H1 (cell line): ENCODE measurements at regions not wholly inside any gene's neighbourhood (a gene's known extent, or its start where the extent isn't known, plus 50 kb on each side); places are given as distances from the start of the nearest gene placed in this dataset.

Experiments
- CTCF ChIA-PET: fragments of 300-600 bp; sonication (Branson Sonifier 250); formaldehyde crosslinking; loops from one replicate; lab custom pipeline; 2021; ENCODE audit not compliant: partially characterized antibody; lab: Charles Lee
- POLR2A ChIA-PET: fragments of 300-600 bp; sonication (Branson Sonifier 250); formaldehyde crosslinking; loops from one replicate; lab custom pipeline; 2021; ENCODE audit warnings: inconsistent platforms; ENCODE audit not compliant: partially characterized antibody; lab: Charles Lee
- DNase-seq, 2 experiments: peaks; one replicate each; pipeline versions ENCODE4 v3.0.0 to v3.0.0-alpha.2; 2010 to 2022; ENCODE audit warnings: low spot score in 2 of 2, low read depth in 1 of 2, mixed read lengths in 1 of 2
- FAIRE-seq: peaks from 2 replicates; lab custom pipeline; 2011; peaks lifted over from hg19 to GRCh38; lab: Jason Lieb, UNC
- H2AFZ ChIP-seq: 2 replicates; pipeline ENCODE4 v1.8.1; 2012; ENCODE audit warnings: low read length, inconsistent platforms
- H2AK5ac ChIP-seq: 2 replicates; pipeline ENCODE4 v1.6.1; 2013; ENCODE audit warnings: low read depth, low read length
- H2BK120ac ChIP-seq: replicated peaks from 2 replicates; pipeline ENCODE3; 2013; ENCODE audit warnings: low read depth, low read length, inconsistent platforms
- H2BK12ac ChIP-seq: 2 replicates; pipeline ENCODE4 v1.6.1; 2013; ENCODE audit warnings: low read depth, low read length
- H2BK15ac ChIP-seq: 2 replicates; pipeline ENCODE4 v1.6.1; 2013; ENCODE audit warnings: low read length
- H2BK20ac ChIP-seq: 2 replicates; pipeline ENCODE4 v1.6.1; 2013; ENCODE audit warnings: low read length
- H2BK5ac ChIP-seq: 2 replicates; pipeline ENCODE4 v1.6.1; 2013; ENCODE audit warnings: low read depth, low read length
- H3K14ac ChIP-seq: 2 replicates; pipeline ENCODE4 v1.6.1; 2013; ENCODE audit warnings: inconsistent platforms; ENCODE audit not compliant: insufficient read length
- H3K18ac ChIP-seq: 2 replicates; pipeline ENCODE4 v1.6.1; 2013; ENCODE audit warnings: low read length; ENCODE audit errors: extremely low read depth
- H3K23ac ChIP-seq: 2 replicates; pipeline ENCODE4 v1.6.1; 2013; ENCODE audit warnings: inconsistent platforms; ENCODE audit not compliant: insufficient read length
- H3K23me2 ChIP-seq: 2 replicates; pipeline ENCODE4 v1.6.1; 2013; ENCODE audit warnings: low read depth, low read length
- H3K27ac ChIP-seq: 2 replicates; pipeline ENCODE4 v1.6.1; 2011; ENCODE audit warnings: low read depth, low read length, inconsistent platforms
- H3K27me3 ChIP-seq, 4 experiments: replicated peaks in 1 of 4; 1 replicate in 1 of 4; 2 replicates in 3 of 4; pipeline versions ENCODE4 v1.6.1 to v1.8.1; 2011 to 2013; ENCODE audit warnings: low read length in 3 of 4, mild to moderate bottlenecking in 3 of 4, inconsistent platforms in 2 of 4, mixed read lengths in 2 of 4, moderate library complexity in 1 of 4; ENCODE audit not compliant: control insufficient read depth in 3 of 4, insufficient read depth in 3 of 4; ENCODE audit errors: extremely low read depth in 1 of 4
- H3K36me3 ChIP-seq, 4 experiments: 2 replicates each; pipeline versions ENCODE4 v1.6.1 to v1.8.1; 2011 to 2013; ENCODE audit warnings: mild to moderate bottlenecking in 4 of 4, low read length in 3 of 4, moderate library complexity in 2 of 4, control low read depth in 1 of 4, inconsistent platforms in 1 of 4; ENCODE audit not compliant: insufficient read depth in 4 of 4, control insufficient read depth in 2 of 4
- H3K4ac ChIP-seq: replicated peaks from 2 replicates; pipeline ENCODE3; 2013; ENCODE audit warnings: low read length, low read depth, mixed read lengths, inconsistent platforms; ENCODE audit not compliant: insufficient read length
- H3K4me1 ChIP-seq, 4 experiments: replicated peaks in 1 of 4; 1 replicate in 1 of 4; 2 replicates in 3 of 4; pipeline versions ENCODE4 v1.6.1 to v1.8.1; 2011 to 2013; ENCODE audit warnings: low read length in 3 of 4, inconsistent platforms in 2 of 4, mixed read lengths in 1 of 4; ENCODE audit not compliant: insufficient read depth in 4 of 4, control insufficient read depth in 3 of 4
- H3K4me2 ChIP-seq, 2 experiments: 2 replicates each; pipeline versions ENCODE4 v1.6.1 to v1.8.1; 2011 to 2013; ENCODE audit warnings: low read depth in 2 of 2, low read length in 2 of 2, control low read depth in 1 of 2, inconsistent platforms in 1 of 2, mild to moderate bottlenecking in 1 of 2; ENCODE audit not compliant: insufficient read depth in 1 of 2
- H3K4me3 ChIP-seq, 4 experiments: fragments of 200-600, 300-600 bp in 1 of 4; sonication (generic), shearing (Covaris generic), sonication (Bioruptor Twin) in 1 of 4; 2 replicates each; pipeline versions ENCODE4 v1.5.1 to v1.8.1; 2011 to 2016; ENCODE audit warnings: low read length in 4 of 4, low read depth in 3 of 4, control low read depth in 2 of 4, inconsistent platforms in 2 of 4, mild to moderate bottlenecking in 2 of 4, mixed read lengths in 1 of 4, moderate library complexity in 1 of 4; ENCODE audit not compliant: insufficient read depth in 2 of 4; ENCODE audit errors: extremely low read depth in 1 of 4
- H3K56ac ChIP-seq: replicated peaks from 2 replicates; pipeline ENCODE3; 2013; ENCODE audit warnings: low read depth, mild to moderate bottlenecking, mixed read lengths, low read length, inconsistent platforms; ENCODE audit not compliant: insufficient read length
- H3K79me1 ChIP-seq: 2 replicates; pipeline ENCODE4 v1.6.1; 2013; ENCODE audit warnings: low read depth, low read length, control low read depth
- H3K79me2 ChIP-seq, 2 experiments: 2 replicates each; pipeline versions ENCODE4 v1.6.1 to v1.8.1; 2012 to 2013; ENCODE audit warnings: low read length in 2 of 2, mild to moderate bottlenecking in 2 of 2, inconsistent platforms in 1 of 2; ENCODE audit not compliant: insufficient read depth in 2 of 2, control insufficient read depth in 1 of 2
- H3K9ac ChIP-seq, 4 experiments: replicated peaks in 1 of 4; 1 replicate in 1 of 4; 2 replicates in 3 of 4; pipeline versions ENCODE4 v1.6.1 to v1.8.1; 2011 to 2013; ENCODE audit warnings: low read depth in 3 of 4, low read length in 3 of 4, control low read depth in 2 of 4, mild to moderate bottlenecking in 2 of 4, moderate library complexity in 2 of 4, inconsistent platforms in 1 of 4; ENCODE audit errors: extremely low read depth in 1 of 4
- H3K9me3 ChIP-seq, 2 experiments: 2 replicates each; pipeline versions ENCODE4 v1.6.1 to v1.8.1; 2012 to 2013; ENCODE audit warnings: mild to moderate bottlenecking in 2 of 2, moderate library complexity in 2 of 2, control low read depth in 1 of 2, inconsistent platforms in 1 of 2, low read depth in 1 of 2, low read length in 1 of 2, mixed read lengths in 1 of 2; ENCODE audit not compliant: insufficient read depth in 2 of 2
- H4K20me1 ChIP-seq, 2 experiments: replicated peaks in 1 of 2; 2 replicates each; pipeline versions ENCODE3 to v1.8.1; 2011 to 2013; ENCODE audit warnings: inconsistent platforms in 2 of 2, low read length in 2 of 2, mild to moderate bottlenecking in 1 of 2; ENCODE audit not compliant: insufficient read depth in 2 of 2, control insufficient read depth in 1 of 2
- H4K5ac ChIP-seq: 2 replicates; pipeline ENCODE4 v1.6.1; 2013; ENCODE audit warnings: low read length, low read depth, mixed read lengths, inconsistent platforms; ENCODE audit not compliant: insufficient read length
- H4K8ac ChIP-seq: 2 replicates; pipeline ENCODE4 v1.8.0; 2013; ENCODE audit warnings: mild to moderate bottlenecking, moderate library complexity, low read length, inconsistent platforms; ENCODE audit not compliant: insufficient read depth; ENCODE audit errors: extremely low read depth
- H4K91ac ChIP-seq: replicated peaks from 2 replicates; pipeline ENCODE3; 2013; ENCODE audit warnings: low read length, mixed read lengths, inconsistent platforms; ENCODE audit not compliant: insufficient read length
- BACH1 ChIP-seq: IDR thresholded peaks from 2 replicates; pipeline ENCODE4 v1.6.1; 2012; ENCODE audit warnings: low read length, improper control_type of control experiment
- EGR1 ChIP-seq: IDR thresholded peaks from 2 replicates; pipeline ENCODE4 v1.6.1; 2011; ENCODE audit warnings: low read depth, low read length, borderline replicate concordance
- EZH2 ChIP-seq: fragments of 200-600 bp; sonication (generic); IDR thresholded peaks from 2 replicates; pipeline ENCODE4 v1.7.1; 2012; ENCODE audit warnings: low read depth, mild to moderate bottlenecking, moderate library complexity, low read length, inconsistent platforms; ENCODE audit not compliant: severe bottlenecking
- JUND ChIP-seq: IDR thresholded peaks from 2 replicates; pipeline ENCODE4 v1.6.1; 2011; ENCODE audit warnings: mild to moderate bottlenecking, improper control_type of control experiment, low read length
- KDM5A ChIP-seq: fragments of 200-600 bp; IDR thresholded peaks from 2 replicates; pipeline ENCODE4 v1.7.1; 2012; ENCODE audit warnings: mild to moderate bottlenecking, low read length, inconsistent platforms, mixed read lengths
- MAFK ChIP-seq: IDR thresholded peaks from 2 replicates; pipeline ENCODE4 v1.6.1; 2012; ENCODE audit warnings: low read depth, mild to moderate bottlenecking, improper control_type of control experiment, low read length
- MAX ChIP-seq: IDR thresholded peaks from 2 replicates; pipeline ENCODE4 v1.6.1; 2012; ENCODE audit warnings: inconsistent platforms
- NRF1 ChIP-seq: IDR thresholded peaks from 2 replicates; pipeline ENCODE4 v1.6.1; 2011; ENCODE audit warnings: mild to moderate bottlenecking, low read depth, low read length, improper control_type of control experiment
- SIRT6 ChIP-seq: IDR thresholded peaks from one replicate; pipeline ENCODE4 v1.7.1; 2012; ENCODE audit warnings: low read length, inconsistent platforms
- SUZ12 ChIP-seq: fragments of 200-600 bp; sonication (generic); IDR thresholded peaks from 2 replicates; pipeline ENCODE4 v1.6.1; 2012; ENCODE audit warnings: mild to moderate bottlenecking, inconsistent platforms, low read length, moderate library complexity, mixed read lengths
- TCF12 ChIP-seq: IDR thresholded peaks from 2 replicates; pipeline ENCODE4 v1.6.1; 2011; ENCODE audit warnings: low read depth, mild to moderate bottlenecking, low read length
- YY1 ChIP-seq: IDR thresholded peaks from 2 replicates; pipeline ENCODE4 v1.6.1; 2011; ENCODE audit warnings: low read depth, mild to moderate bottlenecking, low read length
- WGBS, 2 experiments: shearing (Covaris generic) in 1 of 2; methylation state at CpG; one replicate each; pipeline versions ENCODE4 v1.1.6 to v1.1.7; 2013 to 2015; ENCODE audit warnings: low lambda C conversion rate in 2 of 2, mixed read lengths in 2 of 2, inconsistent platforms in 1 of 2, low coverage in 1 of 2, missing lambda C conversion rate in 1 of 2; ENCODE audit not compliant: insufficient replicate concordance in 2 of 2, insufficient coverage in 1 of 2, insufficient read length in 1 of 2; ENCODE audit errors: extremely low coverage in 1 of 2, missing lambda C conversion rate in 1 of 2; 5-methylcytosine and 5-hydroxymethylcytosine counted together

GRCh38 chr2:220695397-220696279 is 876.5 kb downstream of the EPHA4 start:
- 90% methylated on average over 6 of the region's 6 CpGs; no CpG with 5 or more reads in 1 of the 2 experiments for WGBS, 2 experiments
- Histone ChIP-seq H2AK5ac (no peak overlapping the region), H2AFZ (no peak overlapping the region), H3K4me3 (no peak overlapping the region), H4K20me1 (no peaks in the 10 kb centered on the region), H4K8ac (no peak overlapping the region), H2BK12ac (no peak overlapping the region), H3K27ac (no peak overlapping the region), H3K4me1 (no peaks in the 10 kb centered on the region), H3K14ac (no peak overlapping the region), H3K36me3 (no peaks in the 10 kb centered on the region), H3K23ac (no peak overlapping the region), H2BK20ac (no peak overlapping the region), H3K79me2 (no peaks in the 10 kb centered on the region), H3K23me2 (no peaks in the 10 kb centered on the region), H3K9ac (no peak overlapping the region), H3K56ac (no peak overlapping the region), H4K91ac (no peak overlapping the region), H3K4me2 (no peak overlapping the region), H3K4ac (no peak overlapping the region), H3K9me3 (0 out of 4 replicates have a peak, but pooled peaks cover 0 to under 1% of the 10 kb centered on the region in 2 experiments), H4K5ac (no peak overlapping the region), H2BK5ac (no peak overlapping the region), H3K18ac (no peak overlapping the region), H2BK15ac (no peak overlapping the region), H3K27me3 (no peaks in the 10 kb centered on the region), H2BK120ac (no peak overlapping the region), H3K79me1 (no peaks in the 10 kb centered on the region)
- ChIA-PET CTCF (interaction anchor here (0.6 kb wide), 1 partner anchor 94 kb away, joined by 5 read pairs; no protein-coding TSS in a partner anchor), POLR2A (no interaction called here)
- no peak for FAIRE-seq
- no peak for DNase-seq
- no peak for TF ChIP-seq JUND
- TF ChIP-seq MAFK = no peak
- no peak for TF ChIP-seq YY1
- TF ChIP-seq KDM5A = no peak
- TF ChIP-seq NRF1 = no peak
- TF ChIP-seq BACH1 = no peak
- TF ChIP-seq EZH2 = no peak
- no peak for TF ChIP-seq SIRT6
- no peak for TF ChIP-seq TCF12
- TF ChIP-seq MAX = no peak
- TF ChIP-seq EGR1 = no peak
- TF ChIP-seq SUZ12 = no peak
